GM12864 (cell line): ENCODE measurements at regions not wholly inside any gene's neighbourhood (a gene's known extent, or its start where the extent isn't known, plus 50 kb on each side); places are given as distances from the start of the nearest gene placed in this dataset.

Experiments used
- DNase-seq: peaks from one replicate; pipeline ENCODE4 v3.0.0-alpha.2; 2011; ENCODE audit warnings: low read depth
- H3K4me3 ChIP-seq: 2 replicates; pipeline ENCODE4 v1.5.1; 2011; ENCODE audit warnings: mild to moderate bottlenecking, low read depth, low read length, control low read depth
- CTCF ChIP-seq: IDR thresholded peaks from 2 replicates; pipeline ENCODE4 v1.5.1; 2011; ENCODE audit warnings: low read depth, mild to moderate bottlenecking, moderate library complexity, low read length, control low read depth, inconsistent platforms; ENCODE audit errors: missing control alignments

DNA sequence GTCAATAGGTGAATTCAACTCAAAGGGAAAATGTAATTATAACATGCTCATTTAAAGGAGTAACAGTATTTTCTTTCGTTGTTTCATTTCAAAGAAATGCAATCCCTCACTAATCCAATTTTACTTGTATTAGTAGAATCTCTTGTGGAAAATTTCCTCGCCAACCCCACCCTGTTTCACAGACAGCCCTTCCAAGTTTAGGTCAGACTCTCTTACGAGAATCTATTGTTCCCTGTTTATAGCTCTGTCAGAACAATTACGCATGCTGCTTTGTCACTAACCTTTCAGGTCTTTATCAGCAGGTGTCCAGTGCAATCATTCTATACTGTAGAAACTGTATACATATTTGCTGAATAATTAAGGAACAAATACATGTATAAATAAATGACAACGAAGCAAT, 657.8 kb upstream of the LINC00305 start:
- no peak for TF ChIP-seq CTCF
- DNase-seq = no peak
- H3K4me3 ChIP-seq = no peak overlapping the region

DNA sequence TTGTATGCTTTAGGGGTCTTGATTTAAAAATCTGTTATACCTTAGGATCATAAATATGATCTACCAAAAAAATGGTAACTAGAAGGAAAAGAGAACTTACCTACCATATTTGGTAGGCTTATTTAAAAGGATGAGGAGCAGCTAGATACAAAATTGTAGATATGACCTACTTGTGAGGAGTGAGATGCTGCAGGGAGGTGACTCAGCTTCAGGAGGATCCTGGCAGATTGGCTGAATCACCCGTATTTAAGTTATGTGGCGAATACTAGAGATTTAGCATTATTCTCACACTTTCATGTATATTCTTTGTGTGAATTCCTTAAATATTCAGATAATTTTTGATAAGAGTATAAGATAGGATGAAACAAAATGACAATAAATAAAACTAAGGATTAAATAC, 657.3 kb upstream of the LINC00305 start:
- no peak for DNase-seq
- no peak overlapping the region for H3K4me3 ChIP-seq
- no peak for TF ChIP-seq CTCF

DNA sequence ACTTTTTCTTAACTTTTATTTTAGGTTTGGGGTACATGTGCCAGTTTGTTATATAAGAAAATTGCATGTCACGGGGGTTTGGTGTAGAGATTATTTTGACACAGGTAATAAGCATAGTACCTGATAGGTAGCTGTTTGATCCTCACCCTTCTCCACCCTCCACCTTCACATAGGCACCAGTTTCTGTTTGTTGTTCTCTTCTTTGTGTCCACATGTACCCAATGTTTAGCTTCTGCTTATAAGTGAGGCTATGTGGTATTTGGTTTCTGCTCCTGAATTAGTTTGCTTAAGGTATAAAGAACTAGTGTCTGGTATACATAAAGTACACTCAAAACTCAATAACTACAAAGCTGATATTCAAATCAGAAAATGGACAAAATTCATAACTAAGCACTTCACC, 654.6 kb upstream of the LINC00305 start:
- TF ChIP-seq CTCF = no peak
- H3K4me3 ChIP-seq = no peak overlapping the region
- no peak for DNase-seq

DNA sequence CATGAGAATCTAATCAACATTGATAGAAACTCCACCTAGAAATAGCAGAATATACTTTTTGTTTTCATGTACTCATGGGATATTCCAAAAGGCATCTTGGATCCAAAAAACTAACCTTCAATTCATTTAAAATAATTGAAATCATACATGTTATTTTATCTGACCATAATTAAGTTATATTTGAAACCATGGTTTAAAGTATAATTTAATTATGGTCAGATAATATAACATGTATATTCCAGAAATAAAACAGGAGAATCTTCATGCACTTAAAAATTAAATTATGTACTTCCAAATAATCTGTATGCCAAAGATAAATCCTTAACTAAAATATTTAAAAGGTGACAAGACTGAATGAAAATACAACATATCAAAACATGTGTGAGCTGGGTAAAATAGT, 651.3 kb upstream of the LINC00305 start:
- no peak for TF ChIP-seq CTCF
- DNase-seq = no peak
- H3K4me3 ChIP-seq = no peak overlapping the region

- no peak for DNase-seq
- H3K4me3 ChIP-seq = no peak overlapping the region
- no peak for TF ChIP-seq CTCF
These were observed 650.5 kb upstream of the LINC00305 start for GRCh38 chr18:64799376-64799775.

GRCh38 chr18:64791236-64791635, 642.3 kb upstream of the LINC00305 start:
- no peak for DNase-seq
- H3K4me3 ChIP-seq = no peak overlapping the region
- TF ChIP-seq CTCF = no peak

DNA sequence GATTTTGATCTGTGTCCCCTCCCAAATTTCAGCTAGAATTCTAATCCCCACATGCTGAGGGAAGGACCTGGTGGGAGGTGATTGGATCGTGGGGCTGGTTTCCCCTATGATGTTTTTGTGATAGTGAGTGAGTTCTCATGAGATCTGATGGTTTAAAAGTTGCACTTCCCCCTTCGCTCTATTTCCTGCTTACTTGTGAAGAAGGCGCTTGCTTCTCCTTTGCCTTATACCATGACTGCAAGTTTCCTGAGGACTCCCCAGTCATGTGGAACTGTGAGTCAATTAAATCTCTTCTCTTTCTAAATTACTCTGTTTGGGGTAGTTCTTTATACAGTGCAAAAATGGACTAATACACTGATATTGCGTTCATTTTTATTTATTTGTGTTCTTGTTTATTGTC, 636.8 kb upstream of the LINC00305 start:
- no peak overlapping the region for H3K4me3 ChIP-seq
- no peak for TF ChIP-seq CTCF
- DNase-seq = no peak
